GM19468 (cell line): ENCODE measurements at regions not wholly inside any gene's neighbourhood (a gene's known extent, or its start where the extent isn't known, plus 50 kb on each side); places are given as distances from the start of the nearest gene placed in this dataset.

Experiments
- ATAC-seq: cut with Tn5 transposase; IDR thresholded peaks from one replicate; pipeline ENCODE4 v1.9.1; 2021; ENCODE audit warnings: mild to moderate bottlenecking, moderate library complexity, moderate number of reproducible peaks; ENCODE audit not compliant: unreplicated experiment; ENCODE audit errors: extremely low read depth

DNA sequence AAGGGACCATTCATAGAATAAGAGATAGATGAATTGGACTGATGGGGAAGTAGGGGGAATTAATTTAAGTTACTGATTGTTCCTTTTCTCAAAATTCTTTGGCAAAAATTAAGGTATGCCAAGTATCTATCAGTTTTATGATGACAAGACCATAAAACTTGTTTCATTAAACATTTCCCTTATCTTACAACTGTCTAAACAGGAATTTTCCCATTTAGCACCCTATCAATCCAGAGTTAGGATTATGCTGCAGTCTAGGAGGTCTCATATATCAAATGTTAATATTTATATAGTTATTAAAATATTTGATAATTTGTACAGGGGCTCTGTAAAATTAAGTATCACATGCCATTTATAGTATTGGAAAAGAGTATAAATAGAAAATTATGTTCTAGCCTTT lies 51.5 kb upstream of the ARID1B start:
- no peak for ATAC-seq

DNA sequence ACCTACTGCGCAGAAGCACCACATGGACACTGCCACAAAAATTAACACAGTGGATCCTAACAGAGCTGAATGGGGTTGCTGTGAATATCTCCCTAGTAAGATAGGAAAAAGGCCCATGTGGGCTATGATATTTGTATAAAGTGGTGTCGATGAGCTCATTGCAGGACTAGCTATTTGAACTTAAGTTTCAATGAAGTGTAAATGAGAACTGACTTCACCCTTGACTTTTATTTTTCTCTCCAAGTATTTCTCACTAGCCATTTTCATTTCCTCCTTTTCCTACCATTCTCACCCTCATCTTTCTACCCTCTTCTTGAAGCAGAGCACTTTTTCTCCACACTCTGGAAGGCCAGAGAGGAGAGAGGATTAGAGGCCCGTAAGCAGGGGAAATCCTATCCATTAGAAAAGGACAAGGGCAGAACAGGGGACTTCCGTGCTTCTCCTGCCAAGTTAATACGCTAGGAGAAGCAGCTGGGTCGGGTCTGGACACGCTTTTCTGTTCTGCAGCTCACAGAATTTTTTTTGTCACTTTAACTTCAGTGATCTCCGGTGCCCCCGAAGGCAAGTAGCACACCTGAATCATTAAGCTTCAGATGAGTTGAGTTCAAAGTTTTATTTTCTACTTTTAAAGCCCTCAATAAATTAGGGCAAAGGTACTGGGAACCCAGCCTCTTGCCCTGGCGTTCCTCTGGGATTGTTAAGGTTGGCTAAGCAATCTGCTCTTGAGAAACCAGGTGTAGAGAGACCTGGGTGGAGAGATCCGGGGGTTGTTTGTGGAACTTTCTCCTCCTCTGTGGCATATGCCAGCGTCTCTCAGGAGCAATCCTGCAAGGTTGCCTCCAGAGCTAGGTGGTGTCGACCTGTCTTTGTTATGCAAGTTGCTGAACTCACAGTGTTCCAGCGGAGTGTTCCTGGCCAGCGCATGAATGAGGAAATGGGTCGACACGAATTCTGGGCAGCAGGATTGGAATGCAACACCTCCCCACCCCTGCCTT lies 56.2 kb upstream of the ARID1B start:
- peak; percentile 36 for ATAC-seq

DNA sequence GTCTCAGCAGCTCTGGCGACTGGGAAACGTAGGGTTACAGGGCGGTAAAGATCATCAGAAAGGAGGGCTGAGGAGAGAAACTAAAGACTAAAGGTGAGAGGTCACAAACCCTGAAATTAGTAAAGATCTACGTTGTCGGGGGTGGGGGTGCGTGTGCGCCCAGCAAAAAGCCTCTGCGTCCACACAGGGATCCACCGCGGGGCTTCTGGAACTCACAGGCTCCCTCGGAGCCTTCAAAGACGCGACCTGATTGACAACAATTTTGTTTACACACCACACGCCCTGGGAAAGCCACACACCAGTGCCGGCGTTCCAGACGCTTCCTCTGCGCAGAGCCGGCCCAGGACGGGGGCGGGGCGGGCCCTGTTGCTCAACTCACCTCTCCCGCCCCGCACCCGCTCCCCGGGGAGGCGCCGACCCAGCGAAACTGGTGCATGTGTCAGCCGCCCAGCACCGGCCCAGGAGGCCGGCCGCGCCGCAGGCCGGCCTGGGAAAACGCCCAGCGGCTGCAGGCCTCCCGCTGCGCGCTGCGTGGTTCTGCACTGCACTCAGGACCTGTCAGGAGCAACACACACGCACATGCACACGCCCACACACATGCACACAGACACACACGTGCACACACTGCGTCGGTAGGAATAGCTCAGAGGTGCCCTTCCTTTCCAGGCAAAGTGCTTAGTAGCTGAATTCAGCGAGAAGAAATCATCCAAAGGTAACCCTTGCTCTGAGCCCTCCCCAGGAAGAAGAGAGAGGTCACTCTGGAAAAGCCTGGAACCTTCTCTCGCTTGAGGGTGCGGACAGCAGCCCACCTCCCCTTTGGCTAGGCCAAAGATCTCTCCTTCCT lies 57.2 kb upstream of the ARID1B start:
- peak; percentile 72 for ATAC-seq

GRCh38 chr6:156719395-156719719 lies 57.8 kb upstream of the ARID1B start:
- ATAC-seq, result no peak

DNA sequence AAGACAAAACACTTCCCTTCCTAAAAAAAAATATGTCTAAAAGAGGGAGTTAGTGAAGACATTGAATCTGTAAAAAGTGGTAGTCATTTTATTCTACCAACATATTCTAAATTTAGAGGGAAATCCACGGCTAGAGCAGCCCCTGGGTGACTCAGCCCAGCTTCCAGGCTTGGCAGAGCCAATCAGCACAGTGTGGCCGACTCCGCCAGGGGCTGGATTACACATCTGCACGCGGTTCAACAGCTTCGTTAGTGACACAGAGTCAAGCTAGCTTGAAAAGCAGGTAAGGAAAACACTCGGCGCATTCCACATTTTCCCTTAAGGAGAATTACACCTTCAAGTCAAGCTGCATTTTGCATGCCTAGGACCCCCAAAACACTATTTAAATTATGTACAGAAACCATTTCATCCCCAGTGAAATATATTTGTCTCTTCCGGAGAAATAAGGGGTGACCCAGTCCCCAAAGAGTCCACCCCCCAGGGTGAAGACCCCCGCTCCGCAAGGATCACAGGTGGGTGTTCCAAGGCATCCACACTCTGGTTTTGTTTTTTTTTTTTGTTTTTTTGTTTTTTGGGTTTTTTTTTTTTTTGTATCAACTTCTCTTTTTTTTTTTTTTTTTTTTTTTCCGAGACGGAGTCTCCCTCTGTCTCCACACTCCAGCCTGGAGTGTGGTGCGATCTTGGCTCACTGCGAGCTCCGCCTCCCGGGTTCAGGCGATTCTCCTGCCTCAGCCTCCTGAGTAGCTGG lies 58.4 kb upstream of the ARID1B start:
- no peak for ATAC-seq

GRCh38 chr6:156717542-156717941 lies 59.6 kb upstream of the ARID1B start:
- no peak for ATAC-seq

DNA sequence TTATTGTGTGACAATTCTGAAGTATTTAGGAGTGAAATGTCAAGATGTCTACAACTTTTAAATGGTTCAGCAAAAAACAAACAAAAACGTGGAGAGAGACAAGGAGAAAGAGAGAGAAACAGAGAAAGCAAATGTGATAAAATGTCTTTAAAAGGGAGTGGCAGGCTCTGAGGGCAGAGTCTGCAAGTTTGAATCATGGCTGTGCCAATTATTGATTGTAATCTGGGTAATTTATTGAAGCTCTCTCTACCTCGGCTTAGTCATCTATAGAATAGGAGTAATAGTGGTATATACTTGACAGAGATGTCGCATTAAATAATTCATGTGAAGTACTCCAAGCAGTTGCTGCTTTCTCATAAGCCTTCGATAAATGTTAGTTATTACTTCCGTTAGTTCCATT lies 61.3 kb upstream of the ARID1B start:
- ATAC-seq, result no peak

- ATAC-seq, result no peak
Observed at GRCh38 chr6:156713548-156713947, 63.6 kb upstream of the ARID1B start.

DNA sequence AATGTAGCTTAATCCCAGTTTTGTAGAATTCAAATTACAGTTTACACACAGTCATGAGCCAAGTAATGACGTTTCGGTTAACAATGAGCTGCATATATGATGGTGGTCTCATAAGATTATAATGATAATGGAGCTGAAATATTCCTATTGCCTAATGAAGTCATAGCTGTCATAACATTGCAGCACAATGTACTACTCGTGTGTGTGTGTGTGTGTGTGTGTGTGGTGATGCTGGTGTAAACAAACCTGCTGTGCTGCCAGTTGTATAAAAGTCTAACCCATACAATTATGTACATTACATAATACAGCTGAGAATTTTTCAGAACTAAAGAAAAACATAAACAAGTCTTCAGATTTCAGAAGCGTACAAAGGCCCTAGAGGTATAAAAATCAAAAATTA lies 66.7 kb upstream of the ARID1B start:
- no peak for ATAC-seq

DNA sequence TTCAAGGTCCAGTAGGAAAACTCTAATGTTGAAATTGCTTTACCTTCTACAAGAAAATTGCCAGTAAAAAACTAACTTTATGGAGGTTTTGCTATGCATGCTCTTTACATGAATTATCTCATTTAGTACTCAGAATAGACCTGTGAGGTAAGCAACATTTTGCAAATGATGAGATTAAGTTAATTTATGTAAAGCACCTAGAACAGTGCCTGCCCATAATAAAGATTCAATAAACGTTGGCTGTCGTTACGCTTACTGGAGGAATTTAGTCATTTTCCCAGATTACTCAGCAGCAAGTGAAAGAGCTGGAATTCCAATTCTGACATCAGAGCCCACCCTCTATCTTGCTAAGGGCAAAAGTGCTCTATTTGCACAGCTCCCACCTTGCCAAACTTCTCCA lies 69.4 kb upstream of the ARID1B start:
- ATAC-seq, result no peak

DNA sequence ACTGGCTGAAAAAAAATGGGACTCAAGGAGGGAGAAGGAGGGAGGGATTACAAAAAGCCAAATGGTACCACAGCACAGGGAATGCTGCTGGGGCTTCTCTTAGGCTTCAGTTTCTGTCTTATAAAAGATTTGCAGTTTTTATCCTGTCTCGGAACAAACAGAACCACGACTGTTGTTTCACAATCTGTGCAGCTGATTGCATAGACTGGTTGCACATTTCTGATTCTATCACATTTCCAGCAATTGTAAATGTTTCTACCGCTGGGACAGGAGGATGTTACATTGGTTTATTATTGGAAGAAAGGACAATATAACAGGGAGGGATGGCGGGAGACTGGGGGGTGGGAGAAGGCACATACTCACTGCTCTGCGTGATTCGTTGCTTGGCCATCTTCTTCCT lies 73.5 kb upstream of the ARID1B start:
- no peak for ATAC-seq

- no peak for ATAC-seq
Observed at GRCh38 chr6:156701966-156702365, 75.2 kb upstream of the ARID1B start.

DNA sequence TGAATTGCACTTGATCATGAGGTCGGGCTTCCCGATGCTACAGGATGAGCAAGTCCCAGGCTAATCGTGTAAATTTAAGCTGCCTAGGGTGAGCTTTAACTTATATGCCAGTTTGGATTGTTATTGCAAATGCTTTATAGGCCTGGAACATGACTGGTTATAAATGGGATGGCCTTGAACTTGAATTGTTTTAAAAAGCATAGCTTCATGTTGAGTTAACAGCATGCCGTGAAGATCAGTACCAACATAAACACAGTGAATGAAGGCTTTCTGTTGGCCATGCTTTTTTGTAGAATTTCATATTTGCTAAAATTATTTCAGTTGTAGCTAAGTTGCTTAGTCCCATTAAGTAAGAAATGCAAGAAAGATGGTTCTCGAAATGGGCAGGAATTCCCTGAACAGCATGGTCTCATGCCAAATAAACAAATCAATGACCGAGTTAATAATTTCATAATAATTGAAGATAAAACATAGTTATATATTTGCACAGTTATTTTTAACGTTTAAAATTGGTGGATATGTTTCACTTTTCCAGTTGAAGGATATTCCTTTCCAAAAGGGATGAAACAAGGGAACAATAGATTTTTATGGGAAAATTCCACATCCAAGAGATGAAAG lies 76.6 kb upstream of the ARID1B start:
- no peak for ATAC-seq

- ATAC-seq, result no peak
Observed at GRCh38 chr6:156699935-156700334, 77.2 kb upstream of the ARID1B start.

GRCh38 chr6:156699017-156699421 lies 78.2 kb upstream of the ARID1B start:
- no peak for ATAC-seq

DNA sequence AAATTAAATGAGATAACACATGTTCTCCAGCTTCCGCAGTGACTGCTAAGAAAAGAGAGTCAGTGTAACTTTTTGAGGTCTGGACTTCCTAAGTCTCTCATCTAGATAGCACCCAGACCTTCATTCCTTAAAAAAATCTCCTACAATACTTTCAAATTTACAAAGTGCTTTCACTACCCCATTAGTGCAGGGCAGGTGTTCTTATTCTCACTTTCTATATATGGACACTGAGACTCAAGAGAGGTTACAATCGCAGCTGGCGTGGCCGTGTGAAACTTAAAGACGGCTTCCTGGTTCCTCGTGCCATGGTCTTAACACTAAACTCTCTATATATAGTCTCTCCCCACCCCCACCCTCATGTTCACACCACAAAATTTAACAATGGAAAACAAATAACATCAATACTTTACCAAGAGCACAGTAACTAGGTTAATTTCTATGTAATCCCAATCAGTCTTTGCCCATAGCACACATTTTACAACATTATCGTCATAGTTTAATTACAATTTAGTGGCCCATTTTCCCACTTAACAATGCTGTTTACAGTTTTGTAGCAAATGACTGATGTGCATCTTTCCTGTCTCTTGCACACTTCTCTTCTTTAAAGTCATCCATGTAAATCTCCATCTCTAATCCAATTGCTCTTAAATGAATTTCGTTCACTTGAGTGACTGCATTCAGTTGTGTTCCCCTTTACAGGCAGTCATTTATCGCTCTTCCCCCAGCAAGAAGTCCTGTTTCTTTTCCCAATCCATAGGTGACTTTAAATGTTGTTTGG lies 78.8 kb upstream of the ARID1B start:
- ATAC-seq, result peak; percentile 80

GRCh38 chr6:156697225-156697830 lies 79.8 kb upstream of the ARID1B start:
- ATAC-seq, result no peak

DNA sequence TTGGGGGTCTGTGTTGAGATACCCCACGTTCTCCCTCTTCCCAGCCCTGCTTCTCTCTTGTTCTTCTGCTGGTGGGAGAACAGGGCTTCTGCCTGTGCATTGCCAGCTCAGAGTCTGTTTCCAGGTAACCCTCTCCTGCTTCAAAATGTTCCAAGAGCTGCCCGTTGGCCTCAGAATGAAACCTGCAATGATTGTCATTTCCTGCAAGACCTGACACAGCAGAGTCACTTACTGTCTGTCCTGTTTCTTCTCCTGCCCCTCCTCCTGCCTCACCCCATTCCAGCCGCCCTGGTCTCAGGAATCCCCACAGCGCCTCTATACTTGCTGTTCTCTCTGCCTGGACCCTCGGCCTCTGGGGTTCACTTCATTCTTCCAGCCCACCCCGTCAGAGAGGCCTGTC lies 81.4 kb upstream of the ARID1B start:
- no peak for ATAC-seq

GRCh38 chr6:156694679-156695078 lies 82.5 kb upstream of the ARID1B start:
- no peak for ATAC-seq
